WTC11 (cell line): ENCODE measurements at regions not wholly inside any gene's neighbourhood (a gene's known extent, or its start where the extent isn't known, plus 50 kb on each side); places are given as distances from the start of the nearest gene placed in this dataset.

Source experiments
- ARID4B ChIP-seq: sonication (generic); formaldehyde crosslinking; IDR thresholded peaks from 2 replicates; pipeline ENCODE4 v1.8.0; 2023; ENCODE audit warnings: missing genetic modification reagents, mild to moderate bottlenecking, borderline replicate concordance
- ATF3 ChIP-seq: sonication (generic); formaldehyde crosslinking; conservative IDR thresholded peaks from 2 replicates; pipeline ENCODE4 v1.8.1; 2022; ENCODE audit warnings: mild to moderate bottlenecking, missing genetic modification reagents
- CTCF ChIP-seq: fragments of 200-600 bp; IDR thresholded peaks from 2 replicates; pipeline ENCODE4 v1.8.0; 2022; ENCODE audit warnings: antibody characterized with exemption
- E2F5 ChIP-seq: sonication (generic); formaldehyde crosslinking; IDR thresholded peaks from 2 replicates; pipeline ENCODE4 v1.8.1; 2022; ENCODE audit warnings: mild to moderate bottlenecking, moderate library complexity, missing genetic modification reagents
- ELF4 ChIP-seq: sonication (generic); formaldehyde crosslinking; IDR thresholded peaks from 2 replicates; pipeline ENCODE4 v1.8.1; 2022; ENCODE audit warnings: low read depth, mild to moderate bottlenecking, moderate library complexity, missing genetic modification reagents
- NFYB ChIP-seq: sonication (generic); formaldehyde crosslinking; conservative IDR thresholded peaks from 2 replicates; pipeline ENCODE4 v1.8.0; 2022; ENCODE audit warnings: low read depth, missing genetic modification reagents
- NR1H2 ChIP-seq: sonication (generic); formaldehyde crosslinking; IDR thresholded peaks from 2 replicates; pipeline ENCODE4 v1.9.0; 2021; ENCODE audit warnings: mild to moderate bottlenecking, moderate library complexity, missing genetic modification reagents
- NR2C2 ChIP-seq: sonication (generic); formaldehyde crosslinking; IDR thresholded peaks from 2 replicates; pipeline ENCODE4 v1.8.0; 2022; ENCODE audit warnings: mild to moderate bottlenecking, missing genetic modification reagents
- PRDM15 ChIP-seq: sonication (generic); formaldehyde crosslinking; IDR thresholded peaks from 2 replicates; pipeline ENCODE4 v1.8.0; 2022; ENCODE audit warnings: missing genetic modification reagents
- SOX15 ChIP-seq: fragments of 250-450 bp; sonication (Bioruptor Pico); IDR thresholded peaks from 2 replicates; pipeline ENCODE4 v1.9.0; 2021; ENCODE audit warnings: mild to moderate bottlenecking
- STAT6 ChIP-seq: sonication (generic); formaldehyde crosslinking; conservative IDR thresholded peaks from 2 replicates; pipeline ENCODE4 v1.8.1; 2023; ENCODE audit warnings: mild to moderate bottlenecking, low read depth, missing genetic modification reagents, moderate library complexity
- USF1 ChIP-seq: sonication (generic); formaldehyde crosslinking; IDR thresholded peaks from 2 replicates; pipeline ENCODE4 v1.8.0; 2022; ENCODE audit warnings: mild to moderate bottlenecking, missing genetic modification reagents
- ZNF138 ChIP-seq: sonication (generic); formaldehyde crosslinking; conservative IDR thresholded peaks from 2 replicates; pipeline ENCODE4 v1.8.1; 2022; ENCODE audit warnings: mild to moderate bottlenecking, moderate library complexity, missing genetic modification reagents
- ZNF317 ChIP-seq: sonication (generic); formaldehyde crosslinking; IDR thresholded peaks from 2 replicates; pipeline ENCODE4 v1.8.1; 2023; ENCODE audit warnings: low read depth, mild to moderate bottlenecking, moderate library complexity, missing genetic modification reagents, borderline replicate concordance

- TF ChIP-seq CTCF = no peak
- TF ChIP-seq NR1H2 (CRISPR knock-in tag) = no peak
- TF ChIP-seq ARID4B (CRISPR knock-in tag) = no peak
- TF ChIP-seq ZNF138 = no peak
- no peak for TF ChIP-seq ELF4
- no peak for TF ChIP-seq NR2C2 (CRISPR knock-in tag)
- TF ChIP-seq E2F5 (CRISPR knock-in tag) = no peak
- no peak for TF ChIP-seq ZNF317 (CRISPR knock-in tag)
- no peak for TF ChIP-seq NFYB
- no peak for TF ChIP-seq STAT6 (CRISPR knock-in tag)
- TF ChIP-seq ATF3 (CRISPR knock-in tag) = no peak
- no peak for TF ChIP-seq PRDM15 (CRISPR knock-in tag)
- TF ChIP-seq USF1 (CRISPR knock-in tag) = no peak
- no peak for TF ChIP-seq SOX15 (CRISPR knock-in tag)
Measured at GRCh38 chr4:35684755-35685154, 559.6 kb downstream of the ARAP2 start.
